ENCODE measurements at regions not wholly inside any gene's neighbourhood (a gene's known extent, or its start where the extent isn't known, plus 50 kb on each side); places are given as distances from the start of the nearest gene placed in this dataset.

GRCh38 chr7:106165337-106165736 is 53.2 kb upstream of the SYPL1 start:
- DNase-seq, result no peak

DNA sequence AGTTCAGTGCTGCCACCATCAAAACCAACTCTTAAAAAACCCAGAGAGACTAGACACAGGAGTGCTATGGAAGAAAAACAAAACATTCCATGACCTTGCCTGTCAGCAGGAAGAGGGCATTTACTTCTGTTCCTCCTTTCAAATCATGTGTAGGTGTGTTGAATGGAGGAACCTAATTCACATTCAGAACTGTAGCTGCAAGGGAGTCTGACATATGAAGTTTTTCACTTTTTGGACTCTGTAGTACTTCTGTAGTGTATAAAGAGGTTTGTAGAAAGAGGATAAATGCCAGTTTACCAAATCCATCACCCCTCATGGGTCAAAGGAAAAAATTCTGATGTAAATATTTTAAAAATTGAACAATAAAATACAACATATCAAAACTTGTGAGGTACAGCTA is 51.1 kb upstream of the SYPL1 start:
- no peak for DNase-seq
